Skeletal muscle tissue (tissue), 3 donors: ENCODE measurements at regions not wholly inside any gene's neighbourhood (a gene's known extent, or its start where the extent isn't known, plus 50 kb on each side); places are given as distances from the start of the nearest gene placed in this dataset.

Experiments
- H3K27ac ChIP-seq: one replicate; pipeline ENCODE4 v1.7.0; 2013; ENCODE audit warnings: mild to moderate bottlenecking, low read depth, low read length, inconsistent platforms
- H3K27me3 ChIP-seq, 3 donors: one replicate each; pipeline ENCODE4 v1.7.0; 2013; ENCODE audit warnings: low read length in 3 of 3; ENCODE audit not compliant: control insufficient read depth in 3 of 3, insufficient read depth in 3 of 3
- H3K36me3 ChIP-seq, 3 donors: one replicate each; pipeline ENCODE4 v1.7.0; 2013; ENCODE audit warnings: low read length in 3 of 3; ENCODE audit not compliant: control insufficient read depth in 3 of 3, insufficient read depth in 3 of 3
- H3K4me1 ChIP-seq, 3 donors: one replicate each; pipeline ENCODE4 v1.7.0; 2013; ENCODE audit warnings: low read length in 3 of 3, mild to moderate bottlenecking in 3 of 3; ENCODE audit not compliant: control insufficient read depth in 3 of 3, insufficient read depth in 3 of 3
- H3K4me3 ChIP-seq, 3 donors: one replicate each; pipeline ENCODE4 v1.7.0; 2013; ENCODE audit warnings: low read length in 3 of 3
- H3K9ac ChIP-seq, 3 donors: one replicate each; pipeline ENCODE4 v1.7.0; 2013; ENCODE audit warnings: low read length in 3 of 3, mild to moderate bottlenecking in 3 of 3, moderate library complexity in 2 of 3, low read depth in 1 of 3
- H3K9me3 ChIP-seq, 3 donors: one replicate each; pipeline ENCODE4 v1.7.0; 2013; ENCODE audit warnings: low read length in 3 of 3; ENCODE audit not compliant: control insufficient read depth in 3 of 3
- donor health status: Osteomylitis.

- Histone ChIP-seq H3K4me3 (no peak overlapping the region), H3K36me3 (no peaks in the 10 kb centered on the region), H3K4me1 (no peaks in the 10 kb centered on the region), H3K27me3 (no peaks in the 10 kb centered on the region), H3K9ac (no peak overlapping the region), H3K9me3 (no peaks in the 10 kb centered on the region), H3K27ac (no peak overlapping the region)
Measured at GRCh38 chr13:107367258-107367657, 799.3 kb upstream of the ARGLU1 start.

GRCh38 chr13:107365466-107366215 is 797.7 kb upstream of the ARGLU1 start:
- Histone ChIP-seq H3K36me3 (no peaks in the 10 kb centered on the region), H3K9ac (no peak overlapping the region), H3K4me3 (no peak overlapping the region), H3K27me3 (no peaks in the 10 kb centered on the region), H3K9me3 (no peaks in the 10 kb centered on the region), H3K27ac (no peak overlapping the region), H3K4me1 (no peaks in the 10 kb centered on the region)

GRCh38 chr13:107364658-107365057 is 796.7 kb upstream of the ARGLU1 start:
- H3K36me3 ChIP-seq = no peaks in the 10 kb centered on the region
- H3K9ac ChIP-seq = no peak overlapping the region
- no peaks in the 10 kb centered on the region for H3K4me1 ChIP-seq
- no peaks in the 10 kb centered on the region for H3K9me3 ChIP-seq
- no peaks in the 10 kb centered on the region for H3K27me3 ChIP-seq
- no peak overlapping the region for H3K27ac ChIP-seq
- H3K4me3 ChIP-seq = no peak overlapping the region

GRCh38 chr13:107361666-107362065 is 793.7 kb upstream of the ARGLU1 start:
- H3K9me3 ChIP-seq = no peaks in the 10 kb centered on the region
- H3K9ac ChIP-seq = no peak overlapping the region
- H3K4me1 ChIP-seq = no peaks in the 10 kb centered on the region
- H3K27me3 ChIP-seq = no peaks in the 10 kb centered on the region
- H3K36me3 ChIP-seq = no peaks in the 10 kb centered on the region
- no peak overlapping the region for H3K27ac ChIP-seq
- no peak overlapping the region for H3K4me3 ChIP-seq

GRCh38 chr13:107360010-107360409 is 792.1 kb upstream of the ARGLU1 start:
- H3K27me3 ChIP-seq = no peaks in the 10 kb centered on the region
- H3K9me3 ChIP-seq = no peaks in the 10 kb centered on the region
- no peak overlapping the region for H3K27ac ChIP-seq
- no peak overlapping the region for H3K9ac ChIP-seq
- no peak overlapping the region for H3K4me3 ChIP-seq
- H3K4me1 ChIP-seq = no peaks in the 10 kb centered on the region
- no peaks in the 10 kb centered on the region for H3K36me3 ChIP-seq

- no peaks in the 10 kb centered on the region for H3K9me3 ChIP-seq
- no peaks in the 10 kb centered on the region for H3K27me3 ChIP-seq
- no peak overlapping the region for H3K27ac ChIP-seq
- no peak overlapping the region for H3K9ac ChIP-seq
- H3K4me1 ChIP-seq = no peaks in the 10 kb centered on the region
- H3K4me3 ChIP-seq = no peak overlapping the region
- no peaks in the 10 kb centered on the region for H3K36me3 ChIP-seq
Measured at GRCh38 chr13:107358866-107359265, 790.9 kb upstream of the ARGLU1 start.

GRCh38 chr13:107351305-107351704 is 783.4 kb upstream of the ARGLU1 start:
- H3K27me3 ChIP-seq = no peaks in the 10 kb centered on the region
- H3K4me3 ChIP-seq = no peak overlapping the region
- H3K9me3 ChIP-seq = no peaks in the 10 kb centered on the region
- no peaks in the 10 kb centered on the region for H3K4me1 ChIP-seq
- H3K27ac ChIP-seq = no peak overlapping the region
- no peaks in the 10 kb centered on the region for H3K36me3 ChIP-seq
- H3K9ac ChIP-seq = no peak overlapping the region

- Histone ChIP-seq H3K9me3 (no peaks in the 10 kb centered on the region), H3K27me3 (no peaks in the 10 kb centered on the region), H3K4me3 (no peak overlapping the region), H3K9ac (no peak overlapping the region), H3K36me3 (no peaks in the 10 kb centered on the region), H3K4me1 (no peaks in the 10 kb centered on the region), H3K27ac (no peak overlapping the region)
Measured at GRCh38 chr13:107348925-107349324, 781.0 kb upstream of the ARGLU1 start.

GRCh38 chr13:107348471-107348870 is 780.5 kb upstream of the ARGLU1 start:
- Histone ChIP-seq H3K27me3 (no peaks in the 10 kb centered on the region), H3K9me3 (no peaks in the 10 kb centered on the region), H3K9ac (no peak overlapping the region), H3K27ac (no peak overlapping the region), H3K4me1 (no peaks in the 10 kb centered on the region), H3K4me3 (no peak overlapping the region), H3K36me3 (no peaks in the 10 kb centered on the region)

GRCh38 chr13:107347641-107348369 is 779.9 kb upstream of the ARGLU1 start:
- Histone ChIP-seq H3K36me3 (no peaks in the 10 kb centered on the region), H3K27me3 (no peaks in the 10 kb centered on the region), H3K4me1 (no peaks in the 10 kb centered on the region), H3K9ac (no peak overlapping the region), H3K27ac (no peak overlapping the region), H3K9me3 (no peaks in the 10 kb centered on the region), H3K4me3 (no peak overlapping the region)
